ENCODE measurements at regions not wholly inside any gene's neighbourhood (a gene's known extent, or its start where the extent isn't known, plus 50 kb on each side); places are given as distances from the start of the nearest gene placed in this dataset.
"Not testable (repeated sequence)": the region's sequence is repeated elsewhere in the genome, so short reads cannot be mapped to it uniquely, and the experiment has no call there.

DNA sequence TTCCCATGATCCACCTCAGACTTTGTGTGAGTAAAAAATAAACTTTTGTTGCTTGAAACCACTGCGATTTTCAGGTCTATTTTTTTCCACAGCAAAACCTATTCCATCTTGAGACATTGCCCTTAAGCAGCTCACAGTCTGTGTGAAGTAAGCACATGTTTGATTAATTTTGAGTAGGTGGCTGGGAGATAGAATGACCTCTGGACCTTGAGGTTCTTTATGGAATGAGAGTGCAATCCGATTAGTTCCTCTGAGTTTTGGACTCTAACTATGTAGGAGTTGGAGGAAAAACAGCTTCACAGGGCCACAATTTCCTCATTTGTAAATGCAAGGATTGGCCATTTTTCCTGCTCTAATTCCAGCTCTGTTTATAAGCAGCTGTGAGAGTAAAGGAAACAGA lies 234.1 kb upstream of the IGFBP7 start:
- TF ChIP-seq POLR2A (IDR thresholded peaks at IDR 0.05), result no peak
- no peak for TF ChIP-seq POLR2AphosphoS5 (IDR thresholded peaks at IDR 0.05)
- TF ChIP-seq, protein P1, sequence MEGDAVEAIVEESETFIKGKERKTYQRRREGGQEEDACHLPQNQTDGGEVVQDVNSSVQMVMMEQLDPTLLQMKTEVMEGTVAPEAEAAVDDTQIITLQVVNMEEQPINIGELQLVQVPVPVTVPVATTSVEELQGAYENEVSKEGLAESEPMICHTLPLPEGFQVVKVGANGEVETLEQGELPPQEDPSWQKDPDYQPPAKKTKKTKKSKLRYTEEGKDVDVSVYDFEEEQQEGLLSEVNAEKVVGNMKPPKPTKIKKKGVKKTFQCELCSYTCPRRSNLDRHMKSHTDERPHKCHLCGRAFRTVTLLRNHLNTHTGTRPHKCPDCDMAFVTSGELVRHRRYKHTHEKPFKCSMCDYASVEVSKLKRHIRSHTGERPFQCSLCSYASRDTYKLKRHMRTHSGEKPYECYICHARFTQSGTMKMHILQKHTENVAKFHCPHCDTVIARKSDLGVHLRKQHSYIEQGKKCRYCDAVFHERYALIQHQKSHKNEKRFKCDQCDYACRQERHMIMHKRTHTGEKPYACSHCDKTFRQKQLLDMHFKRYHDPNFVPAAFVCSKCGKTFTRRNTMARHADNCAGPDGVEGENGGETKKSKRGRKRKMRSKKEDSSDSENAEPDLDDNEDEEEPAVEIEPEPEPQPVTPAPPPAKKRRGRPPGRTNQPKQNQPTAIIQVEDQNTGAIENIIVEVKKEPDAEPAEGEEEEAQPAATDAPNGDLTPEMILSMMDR (IDR thresholded peaks at IDR 0.05 in 8 of 11, conservative IDR thresholded peaks at IDR 0.05 in 3 of 11), result no peak
- H3K9me3 ChIP-seq, result peaks cover 0 to 3% (median 0%) of the 10 kb centered on the region in 8 donors
- no peak overlapping the region for H3K4me3 ChIP-seq
- H3K27me3 ChIP-seq (replicated peaks in 1 of 7), result no peaks in the 10 kb centered on the region
- H3K27ac ChIP-seq, result no peak overlapping the region
- intact Hi-C loops (cut with DNase I; ENCODE audit: low total_unique reads), result no loop called here
- 57 to 83% (median 71%) methylated on average over 2 of the region's 2 CpGs for WGBS, 5 donors
- no peak for DNase-seq
- H3K4me1 ChIP-seq, result no peaks in the 10 kb centered on the region
- no peaks in the 10 kb centered on the region for H3K36me3 ChIP-seq

DNA sequence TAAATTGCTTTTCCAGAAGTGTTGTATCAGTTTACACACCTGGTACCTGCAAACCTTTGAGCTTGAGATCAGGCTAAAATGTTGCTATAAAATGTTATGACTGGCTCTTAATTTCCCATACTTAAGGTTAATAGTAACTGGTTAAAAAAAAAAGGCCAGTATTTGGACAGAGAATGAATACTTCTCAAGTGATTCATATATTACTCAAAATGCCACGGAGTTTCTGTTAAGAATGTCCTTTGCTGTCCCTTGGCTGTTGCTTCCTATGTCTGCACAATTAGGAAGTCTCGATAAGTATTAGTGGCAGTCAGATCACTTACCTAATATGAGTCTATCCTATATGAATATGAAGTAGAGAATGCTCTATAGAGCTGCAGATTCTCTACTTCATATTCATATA lies 232.2 kb upstream of the IGFBP7 start:
- Histone ChIP-seq H3K27me3 (replicated peaks in 1 of 7) (no peaks in the 10 kb centered on the region), H3K4me3 (no peak overlapping the region), H3K27ac (no peak overlapping the region), H3K9me3 (peaks cover 0 to 3% (median 0%) of the 10 kb centered on the region in 8 donors), H3K4me1 (no peaks in the 10 kb centered on the region), H3K36me3 (no peaks in the 10 kb centered on the region)
- intact Hi-C loops (cut with DNase I; ENCODE audit: low total_unique reads), result no loop called here
- no peak for DNase-seq
- TF ChIP-seq, protein P1 (IDR thresholded peaks at IDR 0.05 in 8 of 11, conservative IDR thresholded peaks at IDR 0.05 in 3 of 11), result no peak
- TF ChIP-seq POLR2A (IDR thresholded peaks at IDR 0.05), result no peak
- TF ChIP-seq POLR2AphosphoS5 (IDR thresholded peaks at IDR 0.05), result no peak
- 60 to 76% (median 69%) methylated on average over 2 of the region's 2 CpGs for WGBS, 5 donors

DNA sequence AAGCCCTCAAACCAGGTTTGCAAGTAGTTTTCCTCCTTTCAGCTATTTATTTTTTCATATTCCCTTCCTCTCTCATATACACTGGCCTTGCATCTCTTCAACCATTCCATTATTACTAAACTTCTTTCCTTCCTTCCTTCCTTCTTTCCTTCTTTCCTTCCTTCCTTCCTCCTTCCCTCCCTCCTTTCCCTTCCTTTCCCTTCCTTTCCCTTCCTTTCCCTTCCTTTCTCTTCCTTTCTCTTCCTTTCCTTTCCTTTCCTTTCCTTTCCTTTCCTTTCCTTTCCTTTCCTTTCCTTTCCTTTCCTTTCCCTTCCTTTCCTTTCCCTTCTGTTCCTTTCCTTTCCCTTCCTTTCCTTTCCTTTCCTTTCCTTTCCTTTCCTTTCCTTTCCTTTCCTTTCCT lies 228.7 kb upstream of the IGFBP7 start:
- DNase-seq; H3K27ac ChIP-seq; H3K9me3 ChIP-seq; H3K36me3 ChIP-seq; H3K27me3 ChIP-seq (replicated peaks in 1 of 7); intact Hi-C loops (cut with DNase I; ENCODE audit: low total_unique reads); H3K4me1 ChIP-seq; H3K4me3 ChIP-seq: not testable (repeated sequence)

DNA sequence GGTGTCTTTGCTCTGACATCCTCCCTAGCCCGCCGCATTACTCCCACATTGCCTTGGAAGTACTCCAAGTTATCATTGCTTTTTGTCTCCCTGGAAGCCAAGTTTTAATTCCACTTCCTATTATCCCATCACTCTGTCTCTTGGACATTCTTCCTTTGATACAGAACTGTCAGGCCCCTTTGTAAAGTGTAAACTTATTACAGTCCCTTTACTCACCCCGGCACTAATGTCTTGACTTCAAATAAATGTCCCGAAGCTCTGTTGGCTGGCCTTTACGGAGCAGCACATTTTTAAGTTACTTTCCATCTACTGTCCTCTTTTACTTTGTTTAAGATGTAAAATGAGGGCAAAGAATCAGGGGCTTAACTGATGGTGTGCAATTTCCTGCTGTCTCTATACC lies 223.5 kb upstream of the IGFBP7 start:
- H3K4me3 ChIP-seq, result no peak overlapping the region
- no peak overlapping the region for H3K27ac ChIP-seq
- no peak for DNase-seq
- no peaks in the 10 kb centered on the region for H3K27me3 ChIP-seq (replicated peaks in 1 of 7)
- 68 to 75% (median 73%) methylated on average over 5 of the region's 5 CpGs for WGBS, 5 donors
- no peak for TF ChIP-seq POLR2AphosphoS5 (IDR thresholded peaks at IDR 0.05)
- TF ChIP-seq POLR2A (IDR thresholded peaks at IDR 0.05), result no peak
- TF ChIP-seq, protein P1 (IDR thresholded peaks at IDR 0.05 in 8 of 11, conservative IDR thresholded peaks at IDR 0.05 in 3 of 11), result no peak
- no peaks in the 10 kb centered on the region for H3K36me3 ChIP-seq
- intact Hi-C loops (cut with DNase I; ENCODE audit: low total_unique reads), result no loop called here
- H3K9me3 ChIP-seq, result no peaks in the 10 kb centered on the region
- H3K4me1 ChIP-seq, result no peaks in the 10 kb centered on the region

DNA sequence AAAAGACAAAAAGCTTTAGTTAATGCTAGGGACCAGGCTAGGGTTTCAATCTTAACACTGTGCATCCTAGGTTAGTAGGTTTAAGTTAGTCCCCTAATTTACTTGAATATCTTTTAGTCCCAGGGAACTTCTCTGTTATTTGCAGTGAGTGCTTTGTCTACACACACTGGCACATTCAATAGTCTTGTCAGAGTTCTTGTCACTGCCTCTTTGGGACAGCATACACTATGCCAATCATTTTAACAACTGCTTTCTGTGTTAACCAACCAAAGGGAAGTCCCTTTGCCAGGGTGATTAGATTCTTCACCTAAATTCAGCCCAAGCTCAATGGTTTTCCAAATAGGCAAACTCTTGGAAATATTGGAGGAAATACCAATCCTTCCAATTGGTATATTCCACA lies 221.8 kb upstream of the IGFBP7 start:
- Histone ChIP-seq H3K9me3 (no peaks in the 10 kb centered on the region), H3K27ac (no peak overlapping the region), H3K36me3 (no peaks in the 10 kb centered on the region), H3K4me1 (no peaks in the 10 kb centered on the region), H3K4me3 (no peak overlapping the region), H3K27me3 (replicated peaks in 1 of 7) (no peaks in the 10 kb centered on the region)
- no peak for TF ChIP-seq POLR2A (IDR thresholded peaks at IDR 0.05)
- DNase-seq, result no peak
- intact Hi-C loops (cut with DNase I; ENCODE audit: low total_unique reads), result no loop called here

Measured in spleen (tissue), 11 donors.